ENCODE measurements at regions not wholly inside any gene's neighbourhood (a gene's known extent, or its start where the extent isn't known, plus 50 kb on each side); places are given as distances from the start of the nearest gene placed in this dataset.

GRCh38 chr7:80584778-80585177 lies 53.7 kb upstream of the CD36 start:
- Histone ChIP-seq H2BK5ac (ENCODE audit: low read depth, low read length) (no peak overlapping the region), H2AK5ac (ENCODE audit: low read depth, low read length) (no peak overlapping the region), H2BK15ac (ENCODE audit: low read length) (no peak overlapping the region), H2BK120ac (replicated peaks; ENCODE audit: low read depth, low read length) (no peak overlapping the region), H3K36me3 (ENCODE audit: control insufficient read depth in 2 of 4, insufficient read depth in 4 of 4, low read length in 3 of 4) (no peaks in the 10 kb centered on the region), H3K14ac (ENCODE audit: insufficient read length) (no peak overlapping the region), H3K56ac (replicated peaks; ENCODE audit: insufficient read length, low read depth, low read length) (no peak overlapping the region), H3K27ac (ENCODE audit: low read depth, low read length) (no peak overlapping the region), H3K23me2 (ENCODE audit: low read depth, low read length) (no peaks in the 10 kb centered on the region), H3K79me2 (ENCODE audit: control insufficient read depth in 1 of 2, insufficient read depth in 2 of 2, low read length in 2 of 2) (no peaks in the 10 kb centered on the region), H4K20me1 (replicated peaks in 1 of 2; ENCODE audit: control insufficient read depth in 1 of 2, insufficient read depth in 2 of 2, low read length in 2 of 2) (no peaks in the 10 kb centered on the region), H2BK12ac (ENCODE audit: low read depth, low read length) (no peak overlapping the region), H4K8ac (ENCODE audit: extremely low read depth, insufficient read depth, low read length) (no peak overlapping the region), H3K4me3 (ENCODE audit: extremely low read depth in 1 of 4, insufficient read depth in 2 of 4, low read depth in 3 of 4, low read length in 4 of 4) (no peak overlapping the region), H3K18ac (ENCODE audit: extremely low read depth, low read length) (no peak overlapping the region), H2AFZ (ENCODE audit: low read length) (peak overlapping the region; percentile 98), H3K9me3 (ENCODE audit: insufficient read depth in 2 of 2, low read depth in 1 of 2, low read length in 1 of 2) (no peaks in the 10 kb centered on the region), H3K9ac (replicated peaks in 1 of 4; ENCODE audit: extremely low read depth in 1 of 4, low read depth in 3 of 4, low read length in 3 of 4) (no peak overlapping the region; a peak in 1 of 7 replicates), H3K4me1 (replicated peaks in 1 of 4; ENCODE audit: control insufficient read depth in 3 of 4, insufficient read depth in 4 of 4, low read length in 3 of 4) (no peaks in the 10 kb centered on the region), H4K91ac (replicated peaks; ENCODE audit: insufficient read length, low read length) (no peak overlapping the region), H3K23ac (ENCODE audit: insufficient read length) (no peak overlapping the region), H3K4ac (replicated peaks; ENCODE audit: insufficient read length, low read depth, low read length) (no peak overlapping the region), H4K5ac (ENCODE audit: insufficient read length, low read depth, low read length) (no peak overlapping the region), H3K79me1 (ENCODE audit: low read depth, low read length) (no peaks in the 10 kb centered on the region), H3K4me2 (ENCODE audit: insufficient read depth in 1 of 2, low read depth in 2 of 2, low read length in 2 of 2) (no peak overlapping the region), H2BK20ac (ENCODE audit: low read length) (no peak overlapping the region), H3K27me3 (replicated peaks in 1 of 4; ENCODE audit: control insufficient read depth in 3 of 4, extremely low read depth in 1 of 4, insufficient read depth in 3 of 4, low read length in 3 of 4) (no peaks in the 10 kb centered on the region)
- no peak for TF ChIP-seq BACH1 (IDR thresholded peaks at IDR 0.05; ENCODE audit: low read length)
- TF ChIP-seq, protein P1, sequence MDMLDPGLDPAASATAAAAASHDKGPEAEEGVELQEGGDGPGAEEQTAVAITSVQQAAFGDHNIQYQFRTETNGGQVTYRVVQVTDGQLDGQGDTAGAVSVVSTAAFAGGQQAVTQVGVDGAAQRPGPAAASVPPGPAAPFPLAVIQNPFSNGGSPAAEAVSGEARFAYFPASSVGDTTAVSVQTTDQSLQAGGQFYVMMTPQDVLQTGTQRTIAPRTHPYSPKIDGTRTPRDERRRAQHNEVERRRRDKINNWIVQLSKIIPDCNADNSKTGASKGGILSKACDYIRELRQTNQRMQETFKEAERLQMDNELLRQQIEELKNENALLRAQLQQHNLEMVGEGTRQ (IDR thresholded peaks at IDR 0.05; ENCODE audit: low read length): peak; percentile 30; the same call in 1 of the 2 replicates
- no peak for TF ChIP-seq SUZ12 (IDR thresholded peaks at IDR 0.05; ENCODE audit: low read length)
- FAIRE-seq (no peak), DNase-seq (ENCODE audit: low read depth in 1 of 2, low spot score in 2 of 2) (no peak)
- ChIA-PET POLR2A (ENCODE audit: partially characterized antibody) (no interaction called here), CTCF (ENCODE audit: partially characterized antibody) (no interaction called here)

All from H1 (cell line).